HUES6 (cell line): ENCODE measurements at regions not wholly inside any gene's neighbourhood (a gene's known extent, or its start where the extent isn't known, plus 50 kb on each side); places are given as distances from the start of the nearest gene placed in this dataset.

Experiments
- H3K27ac ChIP-seq: 2 replicates; pipeline ENCODE4 v1.7.0; 2013; ENCODE audit warnings: low read depth, mild to moderate bottlenecking, low read length, inconsistent platforms
- H3K27me3 ChIP-seq: 2 replicates; pipeline ENCODE4 v1.6.1; 2013; ENCODE audit warnings: low read length; ENCODE audit not compliant: control insufficient read depth, insufficient read depth
- H3K36me3 ChIP-seq: 2 replicates; pipeline ENCODE4 v1.6.1; 2013; ENCODE audit warnings: low read length; ENCODE audit not compliant: control insufficient read depth, insufficient read depth
- H3K4me1 ChIP-seq: 2 replicates; pipeline ENCODE4 v1.6.1; 2013; ENCODE audit warnings: low read length; ENCODE audit not compliant: control insufficient read depth, insufficient read depth
- H3K4me3 ChIP-seq: 2 replicates; pipeline ENCODE4 v1.5.1; 2013; ENCODE audit warnings: low read depth, low read length
- H3K9ac ChIP-seq: one replicate; pipeline ENCODE4 v1.6.1; 2013; ENCODE audit warnings: mild to moderate bottlenecking, low read length
- H3K9me3 ChIP-seq: 2 replicates; pipeline ENCODE4 v1.6.1; 2013; ENCODE audit warnings: low read depth, low read length; ENCODE audit not compliant: control insufficient read depth, insufficient read depth

- H3K9me3 ChIP-seq: no peaks in the 10 kb centered on the region; the same call in 1 of the 2 replicates
- H3K36me3 ChIP-seq: no peaks in the 10 kb centered on the region
- no peaks in the 10 kb centered on the region for H3K4me1 ChIP-seq
- H3K4me3 ChIP-seq: no peak overlapping the region
- no peak overlapping the region for H3K9ac ChIP-seq
- H3K27me3 ChIP-seq: peaks cover 3% of the 10 kb centered on the region; the same call in 1 of the 2 replicates
- no peak overlapping the region for H3K27ac ChIP-seq
Measured at GRCh38 chrX:27924718-27925117, 56.5 kb downstream of the DCAF8L1 start.

- no peak overlapping the region for H3K9ac ChIP-seq
- H3K4me3 ChIP-seq: no peak overlapping the region
- H3K27me3 ChIP-seq: peaks cover 3% of the 10 kb centered on the region; the same call in 1 of the 2 replicates
- no peaks in the 10 kb centered on the region; the same call in 1 of the 2 replicates for H3K9me3 ChIP-seq
- no peaks in the 10 kb centered on the region for H3K4me1 ChIP-seq
- no peaks in the 10 kb centered on the region for H3K36me3 ChIP-seq
- no peak overlapping the region for H3K27ac ChIP-seq
Measured at GRCh38 chrX:27924261-27924660, 57.0 kb downstream of the DCAF8L1 start.

DNA sequence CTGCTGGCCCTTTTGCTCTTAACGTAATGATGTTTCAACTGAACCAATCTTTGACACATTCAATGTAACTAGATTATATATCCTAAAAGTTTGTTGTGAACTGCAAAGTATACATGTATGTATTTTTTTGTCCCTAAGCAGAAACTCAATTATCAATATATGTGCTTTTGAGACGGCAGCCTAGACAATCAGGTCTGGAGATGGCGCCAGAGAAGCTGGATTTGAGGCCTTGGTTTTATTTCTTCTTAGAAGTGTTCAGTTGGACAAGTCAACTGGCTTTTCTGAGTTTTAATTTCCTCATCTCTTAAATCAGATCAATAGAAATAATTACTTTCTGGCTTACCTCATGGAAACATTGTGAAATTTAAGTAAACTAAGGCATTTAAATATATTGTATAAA lies 62.5 kb downstream of the DCAF8L1 start:
- no peaks in the 10 kb centered on the region; the same call in 1 of the 2 replicates for H3K27me3 ChIP-seq
- H3K9ac ChIP-seq: no peak overlapping the region
- H3K27ac ChIP-seq: no peak overlapping the region
- H3K9me3 ChIP-seq: no peaks in the 10 kb centered on the region
- H3K4me1 ChIP-seq: no peaks in the 10 kb centered on the region
- no peak overlapping the region for H3K4me3 ChIP-seq
- no peaks in the 10 kb centered on the region for H3K36me3 ChIP-seq

DNA sequence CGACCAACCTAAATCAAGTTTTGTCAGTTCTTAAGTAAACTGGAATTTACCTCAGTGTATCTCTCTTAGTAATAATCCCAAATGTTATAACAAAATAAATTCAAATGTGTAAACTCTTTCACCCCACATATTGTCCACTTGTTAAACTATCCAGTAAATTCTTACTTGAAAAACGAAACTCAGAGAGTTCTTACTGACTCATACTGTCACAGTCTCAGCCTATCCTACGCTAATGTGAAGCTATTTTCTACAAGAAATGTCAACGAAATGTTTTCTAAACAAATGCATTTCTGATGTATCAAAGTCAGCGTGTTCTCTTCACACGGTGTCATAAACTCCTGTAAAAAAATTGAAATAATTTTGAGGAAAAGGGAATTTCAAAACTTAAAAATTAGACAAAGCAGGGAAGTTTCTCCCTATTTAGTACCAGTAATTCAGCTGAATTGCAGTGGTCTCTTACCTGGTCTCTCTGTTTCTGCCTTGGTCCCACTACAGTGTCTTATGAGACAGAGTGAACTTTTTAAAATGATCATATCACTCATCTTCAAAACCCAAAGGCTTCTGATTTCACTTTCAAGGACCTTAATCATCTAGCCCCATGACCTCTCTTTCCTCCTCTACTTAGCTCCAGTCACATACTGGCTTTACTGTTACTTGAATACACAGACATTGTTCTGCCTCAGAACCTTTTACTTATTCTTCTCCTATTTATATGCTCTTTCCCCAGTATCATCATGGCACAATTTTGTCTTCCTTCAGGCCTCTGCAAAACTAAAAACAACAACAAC lies 63.3 kb downstream of the DCAF8L1 start:
- H3K27ac ChIP-seq: no peak overlapping the region
- no peak overlapping the region for H3K9ac ChIP-seq
- no peaks in the 10 kb centered on the region; the same call in 1 of the 2 replicates for H3K27me3 ChIP-seq

GRCh38 chrX:27915617-27916016 lies 65.6 kb downstream of the DCAF8L1 start:
- Histone ChIP-seq H3K27me3 (no peaks in the 10 kb centered on the region; the same call in 1 of the 2 replicates), H3K4me3 (no peak overlapping the region), H3K4me1 (no peaks in the 10 kb centered on the region)

More for the DNA sequence above, 63.3 kb downstream of the DCAF8L1 start:
- no peaks in the 10 kb centered on the region for H3K9me3 ChIP-seq
- no peaks in the 10 kb centered on the region for H3K36me3 ChIP-seq
- no peaks in the 10 kb centered on the region for H3K4me1 ChIP-seq
- H3K4me3 ChIP-seq: no peak overlapping the region

DNA sequence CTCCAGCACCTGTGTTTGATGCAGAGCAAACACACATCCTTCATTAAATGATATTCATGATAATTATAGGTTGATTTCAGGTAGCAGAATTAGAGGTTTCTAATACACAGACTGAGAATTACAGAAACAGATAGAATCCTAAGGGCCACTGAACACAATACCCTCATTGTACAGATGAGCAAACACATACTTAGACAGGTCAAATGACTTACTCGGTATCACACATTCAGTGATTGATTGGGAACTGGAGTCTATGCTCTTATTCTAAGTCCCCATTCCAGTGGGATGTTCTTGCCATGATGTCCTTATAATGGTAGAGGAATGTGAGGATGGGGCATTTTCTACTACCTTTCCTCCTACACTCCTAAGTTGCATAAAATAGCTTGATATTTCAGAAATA lies 70.8 kb downstream of the DCAF8L1 start:
- no peak overlapping the region for H3K4me3 ChIP-seq
- no peaks in the 10 kb centered on the region for H3K4me1 ChIP-seq
- no peak overlapping the region for H3K9ac ChIP-seq

More at GRCh38 chrX:27915617-27916016, 65.6 kb downstream of the DCAF8L1 start:
- no peak overlapping the region for H3K27ac ChIP-seq
- H3K36me3 ChIP-seq: no peaks in the 10 kb centered on the region
- no peaks in the 10 kb centered on the region for H3K9me3 ChIP-seq
- no peak overlapping the region for H3K9ac ChIP-seq

GRCh38 chrX:27903960-27904359 lies 77.3 kb downstream of the DCAF8L1 start:
- Histone ChIP-seq H3K36me3 (no peaks in the 10 kb centered on the region), H3K4me3 (no peak overlapping the region), H3K4me1 (no peaks in the 10 kb centered on the region), H3K27ac (no peak overlapping the region), H3K9ac (no peak overlapping the region), H3K27me3 (no peaks in the 10 kb centered on the region; the same call in 1 of the 2 replicates), H3K9me3 (no peaks in the 10 kb centered on the region)

More for the DNA sequence above, 70.8 kb downstream of the DCAF8L1 start:
- H3K9me3 ChIP-seq: no peaks in the 10 kb centered on the region
- H3K27ac ChIP-seq: no peak overlapping the region
- no peaks in the 10 kb centered on the region for H3K36me3 ChIP-seq
- H3K27me3 ChIP-seq: no peaks in the 10 kb centered on the region; the same call in 1 of the 2 replicates

- Histone ChIP-seq H3K9ac (no peak overlapping the region), H3K4me1 (no peaks in the 10 kb centered on the region), H3K9me3 (no peaks in the 10 kb centered on the region), H3K36me3 (no peaks in the 10 kb centered on the region), H3K27ac (no peak overlapping the region), H3K4me3 (no peak overlapping the region), H3K27me3 (no peaks in the 10 kb centered on the region; the same call in 1 of the 2 replicates)
Measured at GRCh38 chrX:27893871-27894270, 86.1 kb downstream of the MAGEB10 start.

DNA sequence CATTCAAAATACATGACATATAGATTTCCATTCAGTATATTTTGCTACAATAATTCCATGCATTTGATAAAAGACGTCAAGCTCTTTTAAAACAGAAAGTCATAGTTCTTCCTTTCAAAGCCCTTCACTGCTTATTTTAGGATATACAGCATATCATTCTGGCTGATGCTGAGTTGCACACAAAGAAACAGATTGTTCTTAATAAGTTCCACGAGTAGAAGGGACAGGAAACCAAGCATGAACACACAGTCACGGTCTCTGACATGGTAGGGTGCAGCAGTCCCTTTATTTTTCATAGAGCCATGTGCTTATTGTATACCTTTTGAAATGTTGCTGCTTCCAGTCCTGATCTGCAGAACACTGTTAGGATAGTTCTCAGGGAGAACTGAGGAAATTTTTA lies 85.4 kb downstream of the MAGEB10 start:
- no peak overlapping the region for H3K4me3 ChIP-seq
- no peak overlapping the region for H3K9ac ChIP-seq
- H3K27ac ChIP-seq: no peak overlapping the region
- H3K9me3 ChIP-seq: no peaks in the 10 kb centered on the region
- no peaks in the 10 kb centered on the region for H3K4me1 ChIP-seq
- H3K36me3 ChIP-seq: no peaks in the 10 kb centered on the region
- no peaks in the 10 kb centered on the region; the same call in 1 of the 2 replicates for H3K27me3 ChIP-seq

GRCh38 chrX:27890611-27891010 lies 82.8 kb downstream of the MAGEB10 start:
- Histone ChIP-seq H3K4me3 (no peak overlapping the region), H3K4me1 (no peaks in the 10 kb centered on the region), H3K36me3 (no peaks in the 10 kb centered on the region), H3K9me3 (no peaks in the 10 kb centered on the region), H3K27me3 (peaks cover 5% of the 10 kb centered on the region; the same call in 1 of the 2 replicates), H3K27ac (no peak overlapping the region), H3K9ac (no peak overlapping the region)

- H3K27ac ChIP-seq: no peak overlapping the region
- H3K36me3 ChIP-seq: no peaks in the 10 kb centered on the region
- no peaks in the 10 kb centered on the region for H3K9me3 ChIP-seq
- H3K9ac ChIP-seq: no peak overlapping the region
- H3K4me1 ChIP-seq: no peaks in the 10 kb centered on the region
- peaks cover 5% of the 10 kb centered on the region; the same call in 1 of the 2 replicates for H3K27me3 ChIP-seq
- H3K4me3 ChIP-seq: no peak overlapping the region
Measured at GRCh38 chrX:27889878-27890277, 82.1 kb downstream of the MAGEB10 start.
